H9 (cell line): ENCODE measurements at regions not wholly inside any gene's neighbourhood (a gene's known extent, or its start where the extent isn't known, plus 50 kb on each side); places are given as distances from the start of the nearest gene placed in this dataset.
"Not testable (repeated sequence)": the region's sequence is repeated elsewhere in the genome, so short reads cannot be mapped to it uniquely, and the experiment has no call there.

Source experiments
- DNase-seq: peaks from one replicate; pipeline ENCODE4 v3.0.0-alpha.2; 2017
- H2AFZ ChIP-seq: one replicate; pipeline ENCODE4 v1.6.1; 2013; ENCODE audit warnings: mild to moderate bottlenecking, low read length, control low read depth, moderate library complexity
- H2AK5ac ChIP-seq: 2 replicates; pipeline ENCODE4 v1.6.1; 2013; ENCODE audit warnings: low read length, control low read depth, mixed read lengths; ENCODE audit not compliant: insufficient read length
- H2BK120ac ChIP-seq: one replicate; pipeline ENCODE4 v1.6.1; 2013; ENCODE audit warnings: low read depth, mild to moderate bottlenecking, low read length, control low read depth, inconsistent platforms; ENCODE audit not compliant: poor library complexity, severe bottlenecking
- H2BK12ac ChIP-seq: 2 replicates; pipeline ENCODE4 v1.6.1; 2013; ENCODE audit warnings: low read length, control low read depth, mixed read lengths, low read depth; ENCODE audit not compliant: insufficient read length
- H2BK15ac ChIP-seq: 2 replicates; pipeline ENCODE4 v1.6.1; 2013; ENCODE audit warnings: low read depth, low read length, control low read depth
- H2BK20ac ChIP-seq: one replicate; pipeline ENCODE4 v1.6.1; 2013; ENCODE audit warnings: low read depth, mild to moderate bottlenecking, low read length, control low read depth, inconsistent platforms; ENCODE audit not compliant: poor library complexity, severe bottlenecking
- H2BK5ac ChIP-seq: 2 replicates; pipeline ENCODE4 v1.6.1; 2013; ENCODE audit warnings: low read length, control low read depth, mixed read lengths; ENCODE audit not compliant: insufficient read length
- H3K14ac ChIP-seq: 2 replicates; pipeline ENCODE4 v1.6.1; 2013; ENCODE audit warnings: low read length, control low read depth; ENCODE audit not compliant: insufficient read depth
- H3K18ac ChIP-seq: 2 replicates; pipeline ENCODE4 v1.6.1; 2013; ENCODE audit warnings: low read depth, mild to moderate bottlenecking, mixed read lengths, low read length, control low read depth; ENCODE audit not compliant: insufficient read length
- H3K23ac ChIP-seq: 2 replicates; pipeline ENCODE4 v1.6.1; 2013; ENCODE audit warnings: low read length, control low read depth, mixed read lengths, low read depth; ENCODE audit not compliant: insufficient read length
- H3K23me2 ChIP-seq: 2 replicates; pipeline ENCODE4 v1.6.1; 2013; ENCODE audit warnings: low read depth, mild to moderate bottlenecking, mixed read lengths, low read length, control low read depth; ENCODE audit not compliant: insufficient read length, poor library complexity, severe bottlenecking
- H3K27ac ChIP-seq: 2 replicates; pipeline ENCODE4 v1.5.1; 2013; ENCODE audit warnings: low read length, control low read depth, mixed read lengths, low read depth; ENCODE audit not compliant: insufficient read length
- H3K27me3 ChIP-seq: 2 replicates; pipeline ENCODE4 v1.6.1; 2013; ENCODE audit warnings: low read length, control low read depth, inconsistent platforms; ENCODE audit not compliant: insufficient read depth
- H3K4ac ChIP-seq: 2 replicates; pipeline ENCODE4 v1.6.1; 2013; ENCODE audit warnings: low read depth, mild to moderate bottlenecking, control low read depth, inconsistent platforms, low read length, moderate library complexity
- H3K4me1 ChIP-seq: 2 replicates; pipeline ENCODE4 v1.6.1; 2013; ENCODE audit warnings: low read length, control low read depth, inconsistent platforms; ENCODE audit not compliant: insufficient read depth
- H3K4me2 ChIP-seq: 2 replicates; pipeline ENCODE4 v1.6.1; 2013; ENCODE audit warnings: low read length, control low read depth, mixed read lengths; ENCODE audit not compliant: insufficient read length, insufficient read depth
- H3K56ac ChIP-seq: 2 replicates; pipeline ENCODE4 v1.6.1; 2013; ENCODE audit warnings: low read depth, mild to moderate bottlenecking, mixed read lengths, low read length, control low read depth; ENCODE audit not compliant: insufficient read length
- H3K79me1 ChIP-seq: 2 replicates; pipeline ENCODE4 v1.6.1; 2013; ENCODE audit warnings: low read depth, mild to moderate bottlenecking, moderate library complexity, low read length, control low read depth, inconsistent platforms; ENCODE audit not compliant: insufficient read depth, poor library complexity, severe bottlenecking
- H3K79me2 ChIP-seq: 2 replicates; pipeline ENCODE4 v1.6.1; 2013; ENCODE audit warnings: low read length, control low read depth, inconsistent platforms; ENCODE audit not compliant: insufficient read depth
- H3K9ac ChIP-seq: 2 replicates; pipeline ENCODE4 v1.6.1; 2013; ENCODE audit warnings: low read length, control low read depth, mixed read lengths; ENCODE audit not compliant: insufficient read length; ENCODE audit errors: extremely low read depth
- H3K9me3 ChIP-seq: one replicate; pipeline ENCODE4 v1.6.1; 2013; ENCODE audit warnings: low read depth, low read length, inconsistent platforms; ENCODE audit not compliant: control insufficient read depth
- H3T11ph ChIP-seq: one replicate; pipeline ENCODE4 v1.6.1; 2013; ENCODE audit warnings: mild to moderate bottlenecking, low read length, control low read depth, inconsistent platforms
- H4K20me1 ChIP-seq: one replicate; pipeline ENCODE4 v1.6.1; 2013; ENCODE audit not compliant: control insufficient read depth, insufficient read length, insufficient read depth
- H4K5ac ChIP-seq: 2 replicates; pipeline ENCODE4 v1.6.1; 2013; ENCODE audit warnings: low read depth, mild to moderate bottlenecking, mixed read lengths, low read length, control low read depth; ENCODE audit not compliant: insufficient read length
- H4K8ac ChIP-seq: replicated peaks from 2 replicates; pipeline ENCODE4 v1.6.1; 2013; ENCODE audit warnings: low read length, control low read depth, mixed read lengths, low read depth; ENCODE audit not compliant: insufficient read length
- H4K91ac ChIP-seq: 2 replicates; pipeline ENCODE4 v1.6.1; 2013; ENCODE audit warnings: low read depth, mild to moderate bottlenecking, moderate library complexity, mixed read lengths, low read length, control low read depth; ENCODE audit not compliant: insufficient read length
- H3K27ac Mint-ChIP-seq, 3 experiments: 2 replicates in 2 of 3; 3 replicates in 1 of 3; pipeline ENCODE4 v1.8.0; 2020 to 2021; ENCODE audit warnings: mixed read lengths in 3 of 3, mild to moderate bottlenecking in 1 of 3, moderate library complexity in 1 of 3
- H3K27me3 Mint-ChIP-seq: 2 replicates; pipeline ENCODE4 v1.8.0; 2021; ENCODE audit warnings: low read depth, mild to moderate bottlenecking, moderate library complexity, mixed read lengths
- H3K36me3 Mint-ChIP-seq, 3 experiments: 2 replicates in 2 of 3; 3 replicates in 1 of 3; pipeline ENCODE4 v1.8.0; 2020 to 2021; ENCODE audit warnings: low read depth in 3 of 3, mixed read lengths in 3 of 3; ENCODE audit not compliant: insufficient read depth in 1 of 3
- H3K4me1 Mint-ChIP-seq, 2 experiments: 2 replicates each; pipeline ENCODE4 v1.8.0; 2020; ENCODE audit warnings: mixed read lengths in 2 of 2
- H3K4me3 Mint-ChIP-seq, 2 experiments: 2 replicates in 1 of 2; 3 replicates in 1 of 2; pipeline ENCODE4 v1.8.0; 2020 to 2021; ENCODE audit warnings: mild to moderate bottlenecking in 2 of 2, mixed read lengths in 2 of 2, moderate library complexity in 1 of 2
- H3K9me3 Mint-ChIP-seq, 2 experiments: 2 replicates in 1 of 2; 3 replicates in 1 of 2; pipeline ENCODE4 v1.8.0; 2020; ENCODE audit warnings: mild to moderate bottlenecking in 2 of 2, mixed read lengths in 2 of 2, moderate library complexity in 1 of 2
- WGBS: extraction: QIAGEN DNeasy Blood & Tissue Kit; methylation state at CpG from one replicate; pipeline ENCODE4 v1.1.7; 2013; ENCODE audit warnings: missing lambda C conversion rate, low lambda C conversion rate, mixed read lengths; ENCODE audit not compliant: insufficient read length; ENCODE audit errors: extremely low coverage; 5-methylcytosine and 5-hydroxymethylcytosine counted together

- not testable (repeated sequence) for H2BK12ac ChIP-seq, H2BK5ac ChIP-seq, H2AK5ac ChIP-seq, H4K5ac ChIP-seq, H3K79me2 ChIP-seq, H3K56ac ChIP-seq, H3K23ac ChIP-seq, H4K91ac ChIP-seq, H3K4me1 Mint-ChIP-seq, H3K27me3 ChIP-seq, H2BK120ac ChIP-seq, H3K18ac ChIP-seq, H3K27ac Mint-ChIP-seq, H4K20me1 ChIP-seq, H3K14ac ChIP-seq, H2BK15ac ChIP-seq, H3T11ph ChIP-seq, H2BK20ac ChIP-seq, H4K8ac ChIP-seq, H3K27ac ChIP-seq, H3K4me1 ChIP-seq, H2AFZ ChIP-seq, H3K23me2 ChIP-seq, H3K4me3 Mint-ChIP-seq, DNase-seq, H3K27me3 Mint-ChIP-seq, H3K4me2 ChIP-seq, H3K4ac ChIP-seq, H3K79me1 ChIP-seq, H3K9ac ChIP-seq
- WGBS = no CpG with 5 or more reads among the region's 2 CpGs
- Mint-ChIP-seq H3K36me3 (peaks cover 5 to 32% (median 17%) of the 10 kb centered on the region in 3 experiments; a peak in 5 of 7 replicates), H3K9me3 (peaks cover 79 to 83% of the 10 kb centered on the region in 2 experiments)
- H3K9me3 ChIP-seq = peaks cover 28% of the 10 kb centered on the region
These were observed 302.6 kb downstream of the ZNF33B start for GRCh38 chr10:42335653-42336296.
